CD4-positive, alpha-beta T cell treated with Interleukin-15 for 4 hours (primary cell): ENCODE measurements at regions not wholly inside any gene's neighbourhood (a gene's known extent, or its start where the extent isn't known, plus 50 kb on each side); places are given as distances from the start of the nearest gene placed in this dataset.

ENCODE experiments used
- DNase-seq: peaks from one replicate; pipeline ENCODE4 v3.0.0-alpha.2; 2020; ENCODE audit warnings: low spot score

DNA sequence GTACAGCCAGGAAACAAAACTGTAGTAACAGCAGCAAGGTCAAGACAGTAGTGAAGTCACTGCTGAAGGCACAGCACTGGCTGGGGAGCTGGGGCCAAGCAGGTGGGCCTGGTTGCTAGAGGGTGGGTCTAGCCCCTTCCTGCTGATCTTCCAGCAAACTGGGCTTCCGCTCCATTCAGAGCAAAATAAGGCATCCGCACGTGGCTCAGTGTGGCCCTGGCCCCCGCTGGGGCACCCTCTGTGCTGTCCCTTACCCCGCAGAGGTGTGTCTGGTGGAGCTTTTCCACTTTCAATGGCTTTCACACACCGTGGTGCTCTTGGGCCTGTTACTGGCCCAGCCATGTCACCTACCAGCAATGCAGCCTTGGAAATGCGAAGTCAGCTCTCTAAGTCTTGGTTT, 162.4 kb upstream of the B3GAT1 start:
- no peak for DNase-seq

DNA sequence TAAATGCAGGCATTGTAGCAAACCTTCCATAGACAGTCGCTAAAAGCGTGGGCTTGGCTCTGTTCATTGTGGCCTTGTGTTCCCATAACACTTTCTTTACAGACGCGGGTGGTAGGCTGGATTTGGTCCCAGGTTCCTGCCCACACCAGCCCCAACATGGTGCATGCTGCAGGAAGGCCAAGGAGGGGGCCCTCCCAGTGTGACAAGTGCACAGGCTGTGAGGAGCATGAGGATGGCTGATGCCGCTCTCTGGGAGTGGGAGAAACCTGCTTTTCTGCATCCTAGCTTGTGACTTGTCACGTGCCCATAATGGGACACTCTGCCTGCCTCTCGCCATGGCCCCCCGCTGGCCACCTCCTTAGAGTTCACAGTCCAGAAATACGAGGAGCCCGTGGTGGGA, 161.8 kb upstream of the B3GAT1 start:
- no peak for DNase-seq

DNA sequence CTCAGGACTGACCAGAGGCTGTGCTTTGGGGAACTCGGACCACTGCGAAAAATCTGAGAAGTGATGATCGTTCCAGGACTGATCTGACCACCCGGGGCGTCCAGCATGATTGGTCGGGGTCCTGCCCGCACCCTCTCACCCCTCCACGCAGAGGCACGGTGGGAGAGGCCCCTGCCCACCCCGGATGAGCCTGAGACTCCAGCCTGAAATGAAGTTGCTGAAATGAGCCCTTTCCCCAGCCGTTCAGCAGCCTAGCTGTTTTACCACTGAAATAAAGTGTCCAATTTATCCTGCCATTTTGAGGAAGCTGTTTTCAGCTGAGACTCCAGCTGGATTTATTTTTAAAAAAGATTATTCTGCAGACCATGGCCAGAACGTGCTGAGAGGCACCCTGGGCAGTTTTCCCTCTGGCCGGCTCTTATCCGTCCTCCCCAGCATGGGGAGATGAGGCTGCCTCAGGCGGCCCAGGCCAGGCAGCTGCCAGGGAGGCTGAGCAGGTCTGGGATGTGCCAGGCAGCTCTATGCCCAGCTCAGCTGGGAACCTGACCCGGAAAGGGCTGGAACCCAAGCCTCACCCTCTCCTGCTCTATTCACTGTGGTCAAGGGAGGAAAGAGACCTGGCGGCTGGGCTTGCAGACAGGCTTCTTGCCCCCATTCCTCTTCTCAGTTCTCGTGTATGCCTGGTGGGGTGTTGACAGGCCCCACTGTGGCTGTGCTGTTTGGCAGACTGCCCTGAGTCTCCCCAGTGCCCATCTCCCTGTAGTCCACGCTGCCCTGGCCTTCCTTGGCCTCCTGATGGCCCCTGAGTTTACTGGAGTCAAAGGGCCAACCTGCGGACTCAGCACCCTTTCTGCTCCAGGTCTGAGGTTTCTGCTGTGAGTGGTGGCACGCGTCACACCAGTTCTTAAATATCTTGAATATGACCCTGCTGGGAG, 161.0 kb upstream of the B3GAT1 start:
- no peak for DNase-seq

DNA sequence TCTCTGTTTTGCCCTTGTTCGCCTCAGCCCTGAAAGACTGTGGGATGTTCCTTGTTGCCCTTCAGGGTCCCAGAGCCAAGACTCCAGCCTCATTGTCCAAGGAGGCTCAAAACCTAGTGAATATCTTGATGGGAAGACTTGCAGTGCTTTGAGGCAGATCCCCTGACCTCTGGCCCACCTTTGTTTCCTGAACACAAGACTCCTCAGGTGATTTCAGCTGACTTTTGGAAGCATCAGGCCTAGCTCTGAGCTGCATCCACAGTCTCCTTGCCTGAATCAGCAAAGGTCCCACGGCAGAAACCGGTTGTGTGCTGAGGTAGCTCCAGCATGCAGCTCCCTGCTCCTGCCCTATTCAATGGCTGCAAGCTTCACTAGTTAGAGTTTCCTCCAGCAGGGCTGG, 159.3 kb upstream of the B3GAT1 start:
- no peak for DNase-seq

DNA sequence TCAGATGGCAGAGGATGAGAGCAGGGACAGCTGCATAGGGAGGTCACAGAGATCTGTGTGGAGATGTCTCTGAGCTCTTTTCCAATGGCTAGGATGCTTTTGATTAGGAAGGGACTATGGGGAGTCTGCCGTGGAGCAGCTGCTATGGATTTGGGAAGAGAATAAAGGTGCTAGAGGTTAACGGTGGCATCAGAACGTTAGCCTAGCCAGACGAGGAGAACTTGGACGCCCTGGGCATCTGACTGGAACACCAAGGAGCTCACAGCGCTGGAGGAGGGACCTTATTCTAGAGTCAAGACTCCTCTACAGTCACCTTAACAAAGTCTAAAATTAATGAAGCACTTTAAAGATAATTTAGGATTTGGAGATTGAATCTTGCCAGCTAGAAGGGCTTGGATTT, 157.2 kb upstream of the B3GAT1 start:
- DNase-seq = no peak

DNA sequence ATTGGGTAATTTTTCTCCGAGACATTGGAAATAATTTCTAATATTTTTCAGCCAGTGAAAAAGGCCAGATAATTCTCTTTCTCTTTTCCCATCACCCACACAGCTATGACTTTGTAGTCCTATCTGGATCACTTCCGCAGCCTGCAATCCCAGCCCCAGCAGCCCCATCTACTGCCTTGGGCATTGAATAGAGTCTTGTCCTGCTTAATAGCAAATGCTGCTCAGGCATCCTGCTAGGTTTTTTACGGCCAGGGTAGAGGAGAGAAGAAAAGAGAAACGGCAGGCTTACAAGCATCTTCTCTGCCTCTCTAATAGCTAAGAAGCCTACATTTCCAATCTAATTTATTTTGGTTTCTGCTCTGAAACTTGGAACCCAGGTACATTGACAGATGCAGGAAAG, 154.3 kb upstream of the B3GAT1 start:
- DNase-seq = no peak

DNA sequence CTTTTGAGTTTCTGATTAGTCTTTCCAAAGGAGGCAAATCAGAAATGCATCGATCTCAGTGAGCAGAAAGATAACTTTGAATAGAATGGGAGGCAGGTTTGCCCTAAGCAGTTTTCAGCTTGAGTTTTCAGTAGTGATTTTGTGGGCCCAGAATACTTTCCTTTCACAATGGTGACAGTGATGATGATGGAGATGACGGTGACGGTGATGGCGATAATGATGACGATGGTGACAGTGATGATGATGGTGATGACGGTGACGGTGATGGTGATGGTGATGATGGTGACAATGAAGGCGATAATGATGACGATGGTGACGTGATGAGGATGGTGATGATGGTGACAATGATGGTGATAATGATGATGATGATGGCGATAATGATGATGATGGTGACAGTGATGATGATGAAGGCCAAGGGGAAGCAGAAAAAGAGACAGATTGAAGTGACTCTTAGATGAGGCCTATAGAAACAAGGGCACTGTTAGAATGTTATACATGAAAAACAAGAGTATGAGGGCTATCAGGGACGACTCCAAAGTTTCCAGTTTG, 153.4 kb upstream of the B3GAT1 start:
- DNase-seq = no peak

DNA sequence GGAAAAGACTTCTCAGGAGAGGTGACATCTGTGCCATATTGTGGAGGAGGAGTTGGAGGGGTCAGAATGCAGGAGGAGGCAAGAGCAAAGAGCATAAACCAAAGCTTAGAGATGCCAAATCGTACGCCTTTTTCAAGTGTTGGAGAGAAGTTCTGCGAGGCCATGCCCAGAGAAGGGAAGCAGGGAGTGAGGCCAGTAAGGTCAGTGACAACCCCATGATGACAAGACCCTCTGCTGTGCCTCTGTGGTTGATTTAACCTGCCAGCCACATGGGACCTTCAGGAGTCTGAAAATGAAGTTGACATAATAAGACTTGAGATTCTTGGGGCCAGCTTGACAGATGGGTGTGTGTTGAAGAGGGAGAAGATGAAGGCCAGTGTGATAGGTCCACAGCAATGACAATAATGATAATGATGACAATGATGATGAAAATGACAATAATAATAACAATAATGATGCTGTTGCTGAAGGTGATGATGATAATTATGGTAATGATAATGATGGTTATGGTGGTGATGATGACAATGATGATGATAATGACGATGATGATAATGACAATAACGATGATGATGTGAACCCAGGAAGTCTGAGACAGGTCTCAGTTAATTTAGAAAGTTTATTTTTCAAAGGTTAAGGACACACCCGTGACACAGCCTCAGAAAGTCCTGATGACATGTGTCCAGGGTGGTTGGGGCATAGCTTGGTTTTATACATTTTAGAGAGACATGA, 152.6 kb upstream of the B3GAT1 start:
- DNase-seq = no peak

DNA sequence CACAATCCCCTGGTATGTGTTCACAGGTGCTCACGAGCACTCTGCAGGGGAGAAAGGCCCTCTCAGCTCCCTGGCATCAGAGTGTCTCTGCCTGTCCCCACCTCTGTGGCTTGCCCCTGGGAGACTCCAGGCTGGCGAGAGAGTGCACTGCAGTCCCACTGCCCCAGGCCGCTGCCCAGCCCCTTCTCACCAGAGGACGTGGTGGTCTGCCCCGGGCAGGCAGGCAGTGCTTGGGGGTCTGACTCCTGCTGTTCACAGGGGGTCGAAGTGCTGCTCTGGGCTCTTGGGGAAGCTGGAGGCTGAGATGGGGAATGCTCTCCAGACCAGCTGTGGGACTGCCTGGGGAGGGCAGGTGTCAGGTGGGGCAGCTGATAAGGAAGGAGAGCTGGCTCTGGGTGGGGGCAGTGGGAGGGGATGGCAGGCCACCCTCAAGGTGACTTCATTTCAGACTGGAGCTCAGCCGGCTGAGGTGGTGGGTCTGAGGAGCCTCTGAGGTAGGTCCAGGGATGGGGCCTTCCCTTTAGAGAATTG, 151.0 kb upstream of the B3GAT1 start:
- DNase-seq = no peak

DNA sequence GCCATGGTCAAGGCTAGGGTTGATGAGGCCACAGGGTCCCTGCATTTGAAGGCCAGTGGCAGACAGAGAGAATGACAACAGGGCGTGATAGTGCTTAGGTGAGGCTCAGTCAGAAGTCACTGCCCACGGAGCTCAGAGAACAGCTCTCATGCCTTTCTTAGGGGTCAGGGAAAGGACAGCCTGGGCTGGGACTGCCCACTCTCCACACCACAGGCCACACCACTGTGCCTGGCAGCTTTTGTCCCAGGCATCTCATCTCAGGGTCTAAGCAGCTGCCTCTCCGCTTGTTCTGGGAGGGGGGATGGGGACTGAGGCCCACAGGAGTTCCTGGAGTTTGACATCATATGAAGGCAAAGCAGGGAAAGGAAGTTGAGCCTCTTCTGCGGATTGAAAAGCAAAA, 150.2 kb upstream of the B3GAT1 start:
- no peak for DNase-seq

DNA sequence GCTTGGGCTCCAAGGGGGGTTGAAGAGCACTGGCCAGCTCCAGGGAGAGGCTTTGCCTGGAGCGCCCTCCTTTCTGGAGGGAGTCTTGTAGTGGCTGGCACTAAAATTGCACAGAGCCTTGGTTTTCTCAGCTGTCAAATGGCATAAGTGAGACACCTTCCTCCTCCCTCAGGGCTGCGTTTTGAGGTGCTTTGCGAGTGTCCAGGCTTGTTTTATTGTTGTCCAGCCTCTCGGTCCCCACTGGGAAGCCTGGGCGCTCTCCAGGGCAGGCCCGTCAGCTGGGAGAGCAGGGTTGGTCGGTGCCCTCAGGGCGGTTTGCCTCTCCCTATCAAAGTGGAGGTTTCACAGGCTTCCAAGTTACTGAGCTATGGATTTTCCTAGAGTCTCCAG, 149.3 kb upstream of the B3GAT1 start:
- DNase-seq = no peak

DNA sequence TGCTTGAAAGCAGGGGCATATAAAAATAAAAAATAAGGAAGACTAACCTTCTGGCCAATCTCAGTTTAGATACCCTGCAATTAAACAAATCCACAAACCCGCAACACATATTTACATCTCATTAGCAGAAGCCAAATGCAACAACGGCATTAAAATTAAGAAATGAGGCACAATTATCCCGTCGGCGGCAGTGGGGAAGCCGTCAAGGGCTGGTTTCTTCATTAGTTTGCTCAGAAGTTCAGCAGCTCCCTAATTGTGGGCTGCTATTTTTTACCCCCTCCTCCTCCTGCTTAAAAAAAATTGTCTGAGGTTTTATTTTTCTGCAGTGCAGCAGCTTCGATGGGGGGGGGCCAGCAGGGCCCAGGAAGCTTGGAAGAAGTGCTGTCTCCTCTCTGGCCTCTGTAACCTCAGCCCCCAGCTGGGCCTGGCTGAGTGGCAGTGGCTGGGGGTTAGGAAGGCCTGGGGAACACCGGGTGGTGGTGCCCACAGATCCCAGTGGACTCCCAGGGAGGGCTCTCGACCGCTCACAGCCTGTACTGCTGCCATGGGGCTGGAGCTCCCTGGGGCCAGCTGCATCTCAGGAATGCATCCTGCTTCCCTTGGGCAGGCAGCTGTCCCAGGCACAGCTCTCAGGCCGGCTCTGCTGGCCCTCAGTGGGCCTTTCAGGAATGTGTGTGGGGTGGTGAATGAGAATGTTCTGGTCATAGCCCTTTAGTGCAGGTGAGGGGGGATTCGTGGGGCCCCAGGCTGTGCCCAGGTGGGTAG, 148.7 kb upstream of the B3GAT1 start:
- DNase-seq = no peak

DNA sequence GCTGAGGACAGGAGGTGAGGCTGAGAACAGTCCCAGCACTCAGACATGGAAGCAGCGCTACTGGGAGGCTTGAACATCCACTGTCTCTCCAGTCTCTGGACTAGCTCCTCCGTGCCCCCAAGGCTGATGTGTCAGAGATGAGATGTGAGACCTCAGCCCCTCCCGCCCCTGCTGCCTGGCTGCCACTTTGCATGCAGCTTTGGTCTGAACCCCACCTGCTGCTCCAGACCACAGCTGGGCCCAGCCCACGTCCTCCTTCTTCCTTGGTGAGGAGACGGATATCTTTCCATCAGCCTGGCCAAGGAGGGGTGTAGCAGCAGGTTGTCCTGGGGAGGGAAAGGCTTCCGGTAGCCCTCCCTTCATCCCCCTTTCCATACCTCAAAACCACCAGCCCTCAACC, 148.0 kb upstream of the B3GAT1 start:
- DNase-seq = no peak

DNA sequence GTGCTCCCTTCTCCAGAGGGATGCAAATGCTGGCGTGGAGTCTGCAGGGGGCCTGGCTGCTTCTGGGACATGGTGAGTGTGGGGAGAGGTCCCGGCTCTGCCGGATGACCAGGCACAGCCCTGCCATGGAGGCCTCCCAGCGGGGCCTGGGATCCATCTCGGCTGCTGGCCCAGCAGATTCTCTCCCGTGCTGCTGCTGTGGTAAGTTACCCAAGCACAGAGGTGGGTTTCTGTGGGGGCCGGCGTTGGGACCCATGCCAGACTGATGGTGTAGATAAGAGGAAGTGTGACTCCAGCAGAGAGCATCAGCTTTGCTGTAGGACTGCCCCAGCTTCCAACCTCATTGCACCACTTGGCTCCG, 147.5 kb upstream of the B3GAT1 start:
- DNase-seq = no peak

DNA sequence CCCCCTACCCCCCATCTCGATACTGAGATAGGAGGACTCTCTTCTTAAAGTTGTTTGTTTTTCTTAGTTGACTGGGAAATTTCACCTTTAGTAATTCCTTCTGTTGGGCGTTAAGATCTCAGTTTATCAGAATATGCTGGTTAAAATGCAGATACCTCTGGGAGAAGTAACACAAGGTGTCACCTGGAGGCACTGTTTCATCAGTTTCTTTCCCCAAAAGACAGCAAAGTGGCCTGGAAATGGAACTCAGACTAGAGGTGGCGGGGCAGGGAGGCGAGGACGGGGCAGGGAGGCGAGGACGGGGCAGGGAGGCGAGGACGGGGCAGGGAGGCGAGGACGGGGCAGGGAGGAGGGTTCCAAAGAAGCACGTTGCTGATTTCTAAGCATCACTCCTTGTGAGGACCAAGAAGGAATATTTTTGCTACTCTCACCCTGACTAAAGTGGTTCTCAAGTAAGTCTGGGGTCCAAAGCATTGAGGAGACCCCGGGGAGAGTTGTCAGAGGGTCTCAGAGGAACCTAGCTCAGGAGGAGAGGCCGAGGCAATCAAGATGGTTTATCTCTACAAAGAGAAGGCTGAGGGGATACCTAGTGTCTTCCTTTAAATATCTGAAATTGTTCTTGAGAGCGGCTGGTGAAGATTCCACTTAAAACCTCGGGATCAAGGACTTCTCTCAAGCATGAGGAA, 147.0 kb upstream of the B3GAT1 start:
- no peak for DNase-seq

DNA sequence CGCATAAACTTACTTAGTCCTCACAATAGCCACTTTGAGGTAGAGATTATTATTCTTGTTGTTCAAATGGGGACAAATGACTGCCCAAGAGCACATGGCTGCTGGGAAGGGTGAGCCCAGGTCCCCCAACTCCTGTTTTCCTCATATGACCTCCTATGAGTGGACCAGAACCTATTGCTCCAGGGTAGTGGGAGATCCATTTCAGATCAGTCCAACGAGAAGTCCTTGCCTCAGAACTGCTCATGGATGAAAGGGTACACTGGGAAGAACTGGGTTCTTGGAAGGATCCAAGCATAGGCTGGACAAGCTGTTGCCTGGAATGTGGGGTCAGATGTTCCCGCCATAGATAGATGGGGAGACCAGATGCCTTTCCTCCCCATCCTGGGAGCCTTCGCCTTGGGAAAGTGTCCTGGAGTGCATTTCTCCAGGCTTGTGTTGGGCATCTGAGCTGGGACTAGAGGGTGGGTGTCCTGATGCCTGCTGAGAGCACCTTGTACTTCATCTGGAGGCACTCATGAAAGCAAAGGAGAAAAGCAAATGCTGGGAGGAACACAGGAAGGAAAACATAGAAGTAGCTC, 146.3 kb upstream of the B3GAT1 start:
- no peak for DNase-seq

DNA sequence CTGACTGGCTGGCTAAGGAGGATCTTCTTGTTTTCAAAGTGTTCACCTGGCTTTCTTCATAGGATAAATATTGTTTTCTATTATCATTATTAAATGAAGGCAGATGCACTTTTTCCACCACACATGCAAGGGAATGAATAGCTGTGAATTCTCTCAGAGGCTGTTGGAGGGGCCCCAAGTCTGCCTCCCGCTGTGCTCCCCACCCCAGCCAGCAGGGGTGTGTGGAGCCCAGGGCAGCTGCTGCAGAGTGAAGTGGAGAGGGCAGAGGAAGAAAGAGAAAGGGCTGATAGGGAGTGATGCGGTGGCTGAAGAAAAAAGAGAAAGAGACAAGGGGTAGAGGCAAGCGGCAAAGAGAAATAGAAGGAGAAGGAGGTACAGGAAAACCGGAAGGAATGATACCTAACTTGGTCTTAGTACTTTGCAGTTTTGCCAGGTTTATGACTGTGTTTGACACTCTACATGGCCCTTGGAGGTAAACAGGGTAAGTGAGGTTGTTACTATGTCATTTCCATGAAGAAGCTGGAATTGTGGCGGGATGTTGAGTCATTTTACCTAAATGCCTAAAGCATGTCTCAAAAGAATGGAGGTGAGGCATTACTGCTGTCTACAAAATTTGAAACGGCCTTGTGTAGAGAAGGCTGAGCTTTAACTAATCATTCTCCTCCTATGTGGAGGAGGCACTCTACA, 145.7 kb upstream of the B3GAT1 start:
- DNase-seq = no peak

DNA sequence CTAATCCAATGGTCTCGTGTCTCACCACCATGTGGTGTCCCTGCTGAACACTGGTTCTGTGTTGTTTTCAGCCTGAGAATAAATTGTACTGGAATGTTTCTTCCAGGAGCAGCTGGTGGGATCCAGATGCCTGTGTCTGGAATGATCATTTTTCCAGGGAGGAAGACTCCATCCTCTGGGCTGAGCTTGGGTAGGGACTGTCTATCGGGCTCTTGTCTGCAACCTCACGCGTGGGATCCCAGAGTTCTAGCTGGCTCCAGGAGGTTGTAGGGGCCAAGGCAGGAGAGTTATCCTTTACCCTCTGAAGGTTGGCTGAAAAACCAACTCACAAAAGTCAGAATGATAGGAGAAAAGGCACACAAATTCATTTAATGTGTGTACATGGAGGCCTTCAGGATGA, 144.1 kb upstream of the B3GAT1 start:
- DNase-seq = no peak

DNA sequence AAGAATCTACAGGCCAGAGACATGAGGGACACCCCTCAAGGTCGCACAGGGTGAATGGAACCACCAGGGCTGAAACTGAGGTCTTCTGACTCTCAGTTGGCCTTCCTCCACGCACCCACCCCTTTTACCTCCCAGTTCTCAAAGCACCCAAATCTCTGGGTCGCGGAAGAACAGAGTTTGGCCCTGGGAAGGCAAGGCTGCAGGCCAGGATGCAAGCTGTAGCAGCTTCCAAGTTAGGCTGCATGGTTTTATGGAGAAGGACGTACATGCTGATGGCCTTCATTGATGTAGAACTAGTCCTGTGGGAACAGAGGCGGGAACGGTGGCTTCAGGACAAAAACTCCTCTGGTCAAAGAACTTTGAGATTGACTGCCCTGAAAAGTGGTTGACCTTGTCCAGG, 143.5 kb upstream of the B3GAT1 start:
- no peak for DNase-seq

DNA sequence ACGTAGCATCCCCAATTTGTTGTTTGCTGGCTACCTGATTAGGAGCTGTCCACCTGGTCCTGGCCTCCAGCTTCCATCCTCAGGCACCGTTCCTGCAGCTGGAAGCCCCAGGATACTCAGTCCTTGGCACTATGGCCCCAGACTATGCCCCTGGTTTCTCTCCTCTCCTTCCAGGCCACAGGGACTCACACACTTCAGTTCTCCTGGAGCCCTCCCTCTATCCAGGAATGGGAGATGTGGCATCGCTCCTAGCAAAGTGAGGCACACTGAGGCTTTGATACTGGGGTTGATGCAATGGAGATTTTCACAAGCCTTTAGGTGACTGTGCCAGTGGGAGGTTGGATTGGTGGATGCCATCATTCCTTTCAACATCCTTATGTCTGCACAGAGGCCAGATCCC, 142.8 kb upstream of the B3GAT1 start:
- no peak for DNase-seq

DNA sequence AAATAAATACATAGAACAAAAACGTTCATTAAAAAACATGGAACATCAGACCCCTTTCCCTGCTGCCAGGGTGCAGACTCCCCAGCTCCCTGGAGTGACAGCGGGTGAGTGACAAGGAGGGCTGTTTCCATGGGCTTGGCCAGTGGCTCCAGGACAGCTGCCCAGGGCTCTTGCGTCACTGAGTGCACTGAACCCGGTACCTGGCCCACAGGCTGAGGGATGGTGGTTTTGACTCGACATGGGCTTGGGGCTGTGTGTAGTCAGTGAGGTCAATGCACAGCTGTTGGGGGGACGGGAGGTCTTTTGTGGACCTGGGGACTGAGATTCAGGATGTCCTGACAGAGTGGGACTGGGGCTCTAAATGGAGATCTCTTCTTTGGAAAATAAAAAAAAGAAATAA, 142.1 kb upstream of the B3GAT1 start:
- no peak for DNase-seq
